ENCODE measurements at regions not wholly inside any gene's neighbourhood (a gene's known extent, or its start where the extent isn't known, plus 50 kb on each side); places are given as distances from the start of the nearest gene placed in this dataset.

DNA sequence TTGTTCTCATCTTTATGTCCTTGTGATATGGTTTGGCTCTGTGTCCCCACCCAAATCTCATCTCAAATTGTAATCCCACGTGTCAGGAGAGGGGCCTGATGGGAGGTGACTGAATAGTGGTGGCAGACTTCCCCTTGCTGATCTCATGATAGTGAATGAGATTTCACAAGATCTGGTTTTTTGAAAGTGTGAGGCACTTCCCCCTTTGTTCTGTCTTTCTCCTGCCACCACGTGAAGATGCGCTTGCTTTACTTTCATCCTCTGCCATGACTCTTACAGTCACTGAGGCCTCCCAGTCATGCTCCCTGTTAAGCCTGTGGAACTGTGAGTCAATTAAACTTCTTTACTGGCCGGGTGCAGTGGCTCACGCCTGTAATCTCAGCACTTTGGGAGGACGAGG is 161.0 kb downstream of the HERPUD2 start:
- no peak for DNase-seq

DNA sequence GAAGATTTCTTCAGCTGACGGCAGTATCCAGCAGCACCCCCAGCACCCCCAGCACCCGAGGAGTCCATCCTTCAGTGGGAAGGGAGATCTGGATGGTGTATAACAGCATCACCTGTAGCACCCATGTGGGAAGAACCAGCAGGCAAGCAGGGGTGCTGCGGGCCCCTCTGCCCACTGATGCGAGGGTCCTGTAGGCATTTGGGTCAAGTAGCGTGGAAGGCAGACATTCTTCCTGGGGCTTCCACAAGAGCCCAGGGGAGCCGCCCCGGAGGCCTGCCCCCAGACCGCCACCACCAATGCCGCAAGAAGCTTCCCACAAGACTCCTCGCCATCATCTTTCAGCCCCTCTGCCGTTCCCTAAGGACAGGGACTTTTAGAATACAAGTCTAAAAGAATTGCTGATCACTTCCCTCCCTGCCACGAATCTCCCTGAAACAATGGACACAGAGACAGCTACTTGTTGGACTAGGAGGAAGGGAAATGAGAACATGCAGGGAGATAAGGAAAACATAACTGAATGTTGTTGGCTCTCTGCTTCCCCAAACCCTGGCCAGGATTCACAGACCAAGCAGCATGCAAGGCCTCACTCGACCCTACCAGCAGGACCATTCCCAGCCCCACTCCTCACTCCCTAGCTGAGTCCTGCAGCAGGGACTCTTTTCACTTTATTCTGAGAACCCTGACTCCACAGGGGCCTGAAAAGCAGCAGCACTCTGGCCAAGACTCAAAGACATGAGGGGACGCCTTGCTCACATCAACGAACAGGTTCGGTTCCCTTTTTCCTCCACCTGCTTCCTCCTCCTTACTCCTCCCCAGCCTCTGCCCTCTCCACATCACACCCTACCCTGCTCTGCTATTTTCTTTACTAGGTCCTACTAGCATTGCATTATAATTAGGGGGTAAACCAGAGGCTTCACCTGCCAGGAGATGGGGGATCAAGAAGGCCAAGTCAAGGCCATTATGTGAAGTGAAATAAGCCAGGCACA is 164.5 kb downstream of the HERPUD2 start:
- DNase-seq: no peak

DNA sequence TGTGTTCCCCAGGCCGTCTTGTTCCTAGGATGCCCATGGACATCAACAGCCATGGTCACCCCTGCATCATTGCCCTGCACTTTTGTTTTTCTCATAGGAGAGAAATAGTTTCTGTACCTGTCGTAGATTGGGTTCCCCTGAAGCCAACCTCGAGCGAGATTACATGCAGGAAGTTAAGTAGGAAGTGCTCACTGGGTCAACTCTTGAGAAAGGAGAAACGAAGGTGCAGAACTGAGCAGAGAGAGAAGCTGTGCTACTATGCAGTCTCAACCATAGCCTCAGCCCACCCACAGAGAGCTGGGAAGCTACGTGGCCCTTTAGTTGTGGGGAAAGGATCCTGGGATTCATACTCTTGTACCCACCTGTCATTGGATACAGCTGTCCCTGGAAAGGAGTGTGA is 165.2 kb downstream of the HERPUD2 start:
- DNase-seq: no peak

DNA sequence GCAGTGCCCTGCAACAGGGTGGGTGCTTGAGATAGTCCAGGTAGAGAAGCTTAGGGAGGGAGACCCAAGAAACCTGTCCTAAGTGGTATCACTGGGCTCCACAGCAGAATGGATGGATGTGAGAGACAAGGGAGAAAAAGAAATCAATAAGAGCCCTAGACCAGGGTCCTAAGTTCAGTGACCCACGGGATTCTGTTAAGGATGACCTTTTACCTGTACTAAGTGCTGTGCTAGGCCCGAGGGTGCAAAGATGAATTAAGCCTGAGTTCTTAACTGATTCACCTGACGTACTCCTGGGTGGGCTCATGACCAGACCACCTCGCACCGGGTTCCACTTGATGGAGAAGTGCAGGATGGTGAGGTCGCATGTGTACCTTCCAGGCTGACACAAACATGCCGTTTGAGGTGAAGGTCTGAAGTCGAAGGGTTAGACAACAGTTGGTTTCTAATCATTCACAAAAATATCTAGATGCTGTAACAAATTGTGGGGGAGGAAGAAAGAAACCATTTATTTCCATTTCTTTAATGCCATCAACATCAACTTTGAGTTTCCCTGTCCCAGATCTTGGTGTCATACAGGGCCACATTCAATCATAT is 166.5 kb downstream of the HERPUD2 start:
- no peak for DNase-seq

DNA sequence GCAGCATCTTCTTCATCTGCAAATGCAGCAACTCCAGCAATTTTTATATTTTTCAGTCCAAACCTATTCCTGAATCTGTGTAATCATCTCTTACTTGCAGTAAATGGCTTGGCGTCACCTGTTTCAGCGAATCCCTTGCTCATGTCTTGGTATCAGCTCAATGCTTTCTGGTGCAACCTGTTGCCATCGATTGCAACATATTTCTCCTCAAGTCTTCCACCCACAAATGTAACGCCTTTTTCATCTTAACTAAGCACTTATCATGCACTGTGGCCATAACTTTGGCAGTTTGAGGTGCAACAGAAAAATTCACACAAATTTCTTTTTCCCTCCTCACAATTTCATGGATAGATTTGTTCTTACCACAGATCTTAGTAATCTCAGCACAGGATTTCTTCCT is 168.3 kb downstream of the HERPUD2 start:
- DNase-seq: no peak

DNA sequence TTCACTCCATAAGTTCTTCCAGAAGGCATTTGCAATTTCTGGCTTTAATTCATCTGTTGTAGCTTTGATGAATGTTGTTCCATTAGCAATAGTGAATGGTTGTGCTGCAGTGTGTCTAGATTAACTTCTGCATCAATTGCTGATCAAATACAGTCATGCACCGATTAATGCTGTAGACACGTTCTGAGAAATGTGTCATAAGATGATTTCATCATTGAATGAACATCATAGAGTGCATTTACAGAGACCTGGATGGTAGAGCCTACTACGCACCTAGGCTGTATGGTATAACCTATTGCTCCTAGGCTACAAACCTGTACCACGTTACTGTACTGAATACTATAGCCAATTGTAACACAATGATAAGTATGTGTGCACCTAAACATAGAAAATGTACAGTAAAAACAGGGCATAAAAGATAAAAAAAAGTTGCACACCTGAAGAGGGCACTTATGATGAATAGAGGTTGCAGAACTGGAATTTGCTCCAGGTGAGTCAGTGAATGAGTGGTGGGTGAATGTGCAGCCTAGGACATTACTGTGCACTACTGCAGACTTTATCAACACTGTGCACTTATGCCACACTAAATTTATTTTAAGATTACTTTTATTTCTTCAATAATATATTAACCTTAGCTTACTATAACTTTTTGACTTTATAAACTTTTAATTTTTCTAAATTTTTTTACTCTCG is 170.7 kb downstream of the HERPUD2 start:
- DNase-seq: no peak

DNA sequence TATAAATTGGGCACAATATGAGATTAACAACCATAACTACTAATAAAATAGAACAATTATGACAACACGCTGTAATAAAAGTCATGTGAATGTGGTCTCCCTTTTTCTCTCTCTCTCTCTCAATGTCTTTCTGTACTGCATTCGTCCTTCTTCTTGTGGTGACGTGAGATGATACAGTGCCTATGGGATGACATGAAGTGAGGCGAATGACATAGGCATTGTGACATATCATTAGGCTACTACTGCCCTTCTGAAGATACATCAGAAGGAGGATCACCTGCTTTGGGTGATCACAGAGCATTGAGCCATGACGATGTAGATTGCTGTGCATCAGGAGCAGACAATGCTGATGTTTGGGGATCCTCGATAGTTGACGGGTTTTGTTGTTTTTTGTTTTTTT is 171.6 kb downstream of the HERPUD2 start:
- DNase-seq: no peak

DNA sequence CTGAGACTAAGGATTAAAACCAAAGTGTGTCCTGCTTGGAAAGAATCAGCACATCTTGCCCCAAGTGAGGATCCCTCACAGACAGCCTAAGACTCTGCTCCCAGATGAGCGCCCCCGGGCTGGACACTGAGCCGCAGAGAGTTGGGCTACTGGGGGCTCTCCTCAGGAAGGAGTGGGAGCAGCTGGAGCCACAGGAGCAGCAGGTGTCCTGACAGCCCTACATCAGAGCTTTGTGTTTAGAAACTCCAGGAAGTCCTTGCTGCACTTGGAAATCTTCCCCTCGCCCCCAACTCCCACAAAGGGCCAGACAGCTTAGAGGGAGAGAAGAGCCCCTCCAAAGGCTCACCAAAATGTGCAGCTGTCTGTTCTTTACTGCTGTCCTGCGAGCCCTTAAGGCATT is 172.2 kb downstream of the HERPUD2 start:
- no peak for DNase-seq

DNA sequence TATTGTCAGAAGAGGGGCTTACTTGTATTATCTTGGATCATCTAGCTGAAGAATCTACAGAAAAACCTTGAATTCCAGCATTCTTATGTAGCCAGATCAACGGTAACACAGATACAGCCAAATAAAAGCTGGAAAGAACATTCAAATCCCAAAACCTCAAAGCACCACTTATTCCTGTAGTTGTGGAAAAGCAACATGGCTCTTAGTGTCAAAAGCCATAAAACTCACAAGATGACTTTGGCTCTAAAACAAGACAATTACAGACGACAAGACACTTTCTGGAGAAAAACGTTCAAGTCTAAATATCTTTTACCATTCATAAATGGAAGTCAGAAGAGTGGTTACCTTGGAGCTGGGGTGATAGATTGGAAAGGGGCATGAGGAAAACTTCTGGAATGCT is 173.0 kb downstream of the HERPUD2 start:
- DNase-seq: no peak

DNA sequence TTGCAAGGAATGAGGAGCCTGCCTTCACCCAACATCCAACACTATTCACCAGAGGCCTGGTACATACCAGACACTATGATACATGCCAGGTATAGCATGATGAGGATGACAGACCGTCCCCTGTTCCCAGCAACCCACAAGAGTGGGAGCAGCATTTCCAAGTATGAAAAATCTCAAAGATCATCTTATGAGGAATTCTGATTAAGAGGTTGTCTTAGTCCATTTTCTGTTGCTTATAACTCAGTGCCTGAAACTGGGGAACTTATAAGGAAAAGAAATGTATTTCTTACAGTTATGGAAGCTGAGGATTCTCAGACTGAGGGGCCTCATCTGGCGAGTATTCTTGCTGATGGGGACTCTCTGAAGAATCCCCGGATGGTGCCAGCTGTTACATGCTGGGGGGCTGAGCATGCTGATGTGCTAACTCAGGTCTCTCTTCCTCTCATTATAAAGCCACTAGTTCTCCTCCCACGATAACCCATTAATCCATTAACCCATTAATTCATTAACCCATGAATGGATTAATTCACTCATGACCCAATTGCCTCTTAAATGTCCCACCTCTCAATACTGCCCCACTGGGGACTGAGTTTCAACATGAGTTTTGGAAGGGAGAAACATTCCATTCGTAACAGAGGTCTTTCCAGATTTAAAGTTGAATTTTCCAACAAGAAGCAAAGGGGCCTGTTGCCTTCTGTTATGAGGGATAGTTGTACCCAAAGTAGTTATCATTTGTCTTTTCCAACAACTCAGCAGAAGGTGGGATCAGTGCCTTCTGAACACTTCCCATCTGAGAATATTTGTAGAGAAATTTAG is 173.9 kb downstream of the HERPUD2 start:
- no peak for DNase-seq

DNA sequence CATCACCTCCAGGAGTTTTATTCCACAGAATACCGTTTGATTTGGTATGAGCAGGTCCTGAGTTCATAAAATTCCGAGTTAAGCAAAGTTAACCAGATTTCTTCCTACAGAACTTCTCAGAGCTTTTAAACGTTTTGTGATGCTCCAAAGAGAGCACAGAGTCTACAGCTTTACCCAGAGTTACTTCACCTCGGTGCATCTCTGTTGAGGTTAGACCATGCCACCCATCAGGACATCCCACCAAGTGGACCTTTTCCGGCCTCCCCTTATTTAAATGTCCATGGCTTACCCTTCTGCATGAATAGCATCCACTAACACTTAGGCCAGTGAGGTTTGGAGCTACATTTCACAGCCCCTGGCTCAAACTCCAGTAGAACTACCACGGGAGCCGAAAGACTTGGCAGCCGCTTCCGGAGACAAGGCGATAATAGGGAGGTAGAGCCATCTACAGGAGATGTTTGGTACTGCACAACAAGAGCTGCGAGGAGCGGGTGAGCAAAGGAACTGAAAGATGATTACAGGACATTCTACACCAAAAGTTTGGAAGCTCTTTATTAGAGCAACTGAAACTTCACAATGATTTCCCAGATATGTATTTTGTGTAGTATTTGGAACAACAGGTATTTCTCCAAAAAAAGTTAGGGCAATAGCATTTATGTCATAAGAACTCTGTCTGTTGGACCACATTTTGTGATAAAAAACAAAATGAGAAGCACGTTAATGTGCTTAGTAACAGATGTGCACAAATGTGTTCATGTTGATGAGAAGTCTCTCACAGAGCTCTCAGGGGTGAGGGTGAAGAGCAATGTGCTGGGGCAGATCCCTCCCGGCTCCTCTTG is 174.7 kb downstream of the HERPUD2 start:
- DNase-seq: no peak

DNA sequence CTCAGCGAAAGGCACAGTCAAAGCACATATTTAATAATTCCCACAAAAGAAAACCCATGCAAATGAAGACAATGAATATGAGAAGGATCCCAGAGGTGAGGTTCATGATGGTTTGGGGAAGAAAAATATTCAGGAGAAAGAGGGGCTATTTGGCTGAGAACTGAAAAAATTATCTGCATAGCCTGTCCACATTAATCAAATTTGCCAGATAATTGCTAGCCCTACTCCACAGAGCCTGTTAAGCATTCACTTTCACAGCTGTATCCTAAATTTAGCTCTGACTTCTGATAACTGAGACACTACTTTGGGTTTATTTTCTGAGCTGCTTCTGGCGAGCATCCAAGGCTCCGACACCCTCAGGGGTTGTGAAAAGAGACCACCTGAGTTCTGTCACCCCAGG is 176.2 kb downstream of the HERPUD2 start:
- DNase-seq: no peak

DNA sequence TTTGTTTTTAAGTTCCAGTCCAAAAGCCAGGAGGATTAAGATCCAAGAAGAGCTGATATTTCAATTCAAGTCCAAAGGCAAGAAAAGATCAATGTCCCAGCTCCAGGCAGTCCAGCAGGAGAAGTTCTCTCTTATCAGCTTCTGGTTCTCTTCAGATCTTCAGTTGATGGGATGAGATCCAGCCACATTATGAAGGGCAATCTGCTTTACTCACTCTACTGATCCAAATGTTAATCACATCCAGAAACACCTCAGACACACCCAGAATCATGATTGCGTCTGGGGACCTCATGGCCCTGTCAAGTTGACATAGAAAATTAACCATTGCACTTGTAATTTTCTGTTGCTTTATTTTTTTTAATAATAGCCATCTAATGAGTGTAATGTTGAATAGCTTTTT is 178.4 kb downstream of the HERPUD2 start:
- DNase-seq: no peak

DNA sequence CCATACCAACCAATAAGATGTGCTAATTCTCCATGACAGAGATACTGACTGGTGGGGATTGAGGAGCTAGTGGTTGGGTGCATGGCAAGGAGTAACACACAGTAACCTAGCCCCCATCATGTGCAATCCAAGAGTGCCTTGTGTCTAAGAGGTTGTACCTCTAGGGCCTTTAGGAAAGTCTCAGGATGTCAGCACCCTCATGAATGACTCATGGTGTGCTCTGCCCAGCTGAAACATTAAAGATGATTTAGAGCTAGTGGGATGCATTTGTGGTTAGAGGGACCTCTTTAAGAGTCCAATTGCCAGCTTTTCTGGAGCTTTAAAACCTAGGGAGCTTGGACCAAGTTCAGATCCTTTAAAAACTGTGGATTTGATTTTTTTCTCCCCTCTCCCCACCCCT is 181.1 kb downstream of the HERPUD2 start:
- no peak for DNase-seq

DNA sequence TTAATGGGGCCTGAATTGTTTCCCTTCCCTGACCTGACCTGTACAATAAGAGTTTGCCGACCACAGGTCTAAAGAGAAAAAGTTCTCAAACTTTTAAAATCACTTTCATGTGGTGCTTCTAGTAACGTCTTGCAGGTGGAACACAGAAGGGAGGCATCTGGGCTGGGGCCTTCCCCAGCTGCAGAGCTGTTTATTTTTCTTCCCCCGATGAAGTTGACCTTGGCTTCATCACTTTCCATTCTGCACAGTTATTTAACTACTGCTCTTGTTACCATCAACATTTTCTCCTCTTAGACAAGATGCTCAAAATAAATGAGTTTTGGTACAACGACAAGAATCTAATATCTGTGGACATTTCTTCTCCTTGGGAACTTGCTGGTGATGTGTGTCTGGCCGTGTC is 181.7 kb downstream of the HERPUD2 start:
- DNase-seq: no peak

DNA sequence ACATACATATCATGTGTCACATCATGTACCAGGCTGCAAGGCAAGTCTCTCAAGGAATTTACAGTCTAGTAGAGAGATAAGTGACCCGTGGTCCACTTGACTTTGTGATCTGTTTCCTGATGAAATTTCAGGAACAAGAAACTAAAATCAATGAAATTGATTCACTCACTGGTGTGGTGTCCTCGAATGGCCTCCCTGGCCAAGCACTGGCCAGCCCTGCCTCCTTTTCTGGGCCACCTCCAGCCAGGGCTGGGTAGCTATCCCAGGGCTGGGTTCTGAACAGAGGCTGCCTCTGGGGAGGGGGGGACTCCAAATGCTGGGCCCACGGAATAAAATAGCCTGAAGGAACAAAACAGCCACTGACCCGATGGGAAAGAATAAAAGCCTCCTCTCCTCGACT is 182.2 kb downstream of the HERPUD2 start:
- DNase-seq: no peak

DNA sequence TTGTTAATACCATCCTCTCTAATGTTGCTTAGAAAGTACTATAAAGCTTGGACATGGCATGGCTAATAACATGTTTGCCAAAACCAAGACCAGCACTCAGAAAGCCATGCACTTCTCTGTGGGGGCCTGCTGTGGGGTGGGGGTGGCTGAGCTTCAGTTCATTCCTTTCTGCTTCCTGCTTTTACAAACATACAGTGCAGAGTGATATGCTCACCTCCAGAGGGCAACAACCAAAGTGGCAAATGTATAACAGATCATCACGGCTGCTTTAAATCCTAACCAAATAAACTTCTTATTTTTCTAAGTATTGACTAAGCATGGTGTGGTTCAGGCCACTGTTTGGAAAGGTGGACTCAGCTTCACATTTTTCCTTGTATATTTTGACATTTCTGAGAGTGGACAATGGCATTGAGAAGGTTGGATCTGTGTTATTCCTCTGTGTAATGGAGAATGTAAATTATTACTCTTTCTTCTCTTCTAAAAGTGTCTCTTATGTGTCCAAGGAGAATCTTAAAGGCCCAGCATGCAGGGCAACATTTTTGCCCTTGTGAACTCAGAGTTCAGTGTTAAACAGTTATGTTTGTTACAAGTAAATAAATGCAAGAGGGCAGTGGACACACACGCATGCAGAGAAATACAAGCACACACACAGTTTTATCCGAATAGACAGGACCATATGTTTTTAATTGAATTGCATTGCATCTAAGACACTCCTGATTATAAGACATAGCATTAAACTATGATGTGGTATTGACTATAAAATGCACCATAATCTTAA is 186.1 kb downstream of the HERPUD2 start:
- no peak for DNase-seq

DNA sequence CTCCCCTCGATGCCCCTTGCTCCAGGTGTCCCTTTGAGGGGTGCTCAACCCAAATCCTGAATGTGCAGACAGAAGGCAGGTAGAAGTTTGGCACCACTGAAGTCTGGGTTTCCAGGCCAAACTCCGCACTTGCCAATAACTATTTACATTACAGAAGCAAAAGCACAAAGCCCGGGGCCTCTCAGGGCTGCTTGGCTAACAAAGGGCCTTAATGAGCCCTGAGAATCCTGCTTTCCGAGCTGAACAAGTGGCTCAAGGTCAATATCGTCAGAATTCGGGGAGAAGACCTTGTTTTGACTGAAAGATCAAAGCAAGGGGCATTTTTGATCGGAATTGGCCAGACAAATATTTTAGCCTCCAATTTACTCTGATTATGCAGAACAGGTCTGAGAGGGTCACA is 189.9 kb downstream of the HERPUD2 start:
- DNase-seq: no peak

DNA sequence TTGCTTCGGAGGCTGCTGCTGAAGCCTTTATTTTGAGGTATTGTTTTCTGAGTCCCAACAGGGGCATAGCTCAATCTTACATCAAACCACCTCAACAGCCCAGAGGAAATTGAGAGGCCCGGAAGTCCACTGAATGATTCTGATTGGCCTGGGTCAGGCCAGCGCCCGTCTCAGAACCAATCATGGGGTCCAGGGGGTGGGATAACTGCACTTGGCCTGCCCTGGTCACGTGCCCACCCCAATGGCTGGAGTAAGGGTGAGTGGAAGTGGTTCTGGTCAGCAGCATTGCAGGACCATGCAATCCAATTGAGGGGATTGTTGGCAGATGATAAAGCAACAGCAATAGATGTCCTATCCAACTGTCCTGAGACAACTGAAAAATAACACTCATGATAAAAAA is 190.6 kb downstream of the HERPUD2 start:
- no peak for DNase-seq

DNA sequence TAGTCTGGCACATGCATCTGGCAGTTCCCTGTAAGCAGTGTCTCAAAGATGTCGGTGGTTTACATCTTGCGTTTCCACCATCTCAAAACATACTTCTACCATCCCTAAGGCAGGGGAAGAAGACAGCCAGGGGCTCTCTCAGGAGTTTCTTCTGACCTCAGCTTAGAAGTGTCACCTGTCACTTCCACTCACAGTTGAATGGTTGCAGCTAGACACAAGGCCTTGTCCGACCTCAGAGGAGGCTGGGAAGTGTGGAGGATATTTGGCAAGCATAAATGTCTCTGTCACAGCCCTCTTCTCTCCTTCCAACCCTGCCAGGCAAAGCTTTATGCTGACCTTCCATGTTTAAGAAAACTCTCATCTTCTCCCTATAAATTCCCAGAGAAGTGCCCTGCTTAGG is 193.3 kb downstream of the HERPUD2 start:
- DNase-seq: no peak

DNA sequence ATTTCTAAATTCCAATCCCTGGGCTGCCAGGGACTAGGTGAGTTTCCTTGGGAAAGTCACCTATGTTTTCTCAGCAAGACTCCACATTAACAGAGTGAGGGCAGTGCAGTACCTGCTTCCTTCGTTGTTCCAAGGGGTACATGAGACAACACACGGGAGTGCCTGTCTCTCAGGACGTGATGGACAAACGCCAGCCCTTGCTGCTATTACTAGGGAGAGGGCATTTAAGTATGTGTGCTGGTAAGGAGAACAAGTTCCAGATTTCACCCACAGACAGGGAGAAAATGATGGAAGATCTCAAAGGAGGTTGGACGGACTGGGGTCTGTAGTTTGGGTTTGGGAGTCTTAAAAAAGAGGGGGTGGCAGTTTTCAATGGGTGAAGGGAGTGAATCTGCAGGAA is 195.7 kb downstream of the HERPUD2 start:
- DNase-seq: no peak
